RKO (cell line): ENCODE measurements at regions not wholly inside any gene's neighbourhood (a gene's known extent, or its start where the extent isn't known, plus 50 kb on each side); places are given as distances from the start of the nearest gene placed in this dataset.

Experiments used
- DNase-seq: peaks from one replicate; pipeline ENCODE4 v3.0.0-alpha.2; 2016; ENCODE audit warnings: low spot score

GRCh38 chr3:181066143-181067087 lies 76.9 kb upstream of the DNAJC19 start:
- no peak for DNase-seq

GRCh38 chr3:181056136-181056732 lies 66.7 kb upstream of the DNAJC19 start:
- DNase-seq, result no peak

DNA sequence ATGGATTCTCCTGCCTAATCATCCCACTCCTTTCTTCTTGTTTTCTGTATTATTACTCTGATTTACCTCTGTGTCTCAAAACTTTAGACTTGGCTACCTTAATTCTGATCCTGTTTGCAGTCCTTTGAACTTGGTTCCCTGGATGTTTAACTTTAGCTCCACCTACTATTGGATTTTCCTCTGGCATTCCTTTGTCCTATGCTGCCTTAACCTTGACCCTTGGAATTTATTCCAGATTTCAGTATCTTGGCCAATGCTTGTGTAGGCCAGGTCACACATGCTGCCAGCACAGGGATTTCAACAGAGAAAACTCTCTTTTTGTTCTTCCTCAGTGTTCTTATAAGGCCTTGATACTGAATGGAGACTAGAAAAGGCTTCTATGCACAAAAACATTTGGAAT lies 65.0 kb upstream of the DNAJC19 start:
- DNase-seq, result no peak

- no peak for DNase-seq
Observed at GRCh38 chr3:181052256-181052655, 62.7 kb upstream of the DNAJC19 start.

- DNase-seq, result no peak
Observed at GRCh38 chr3:181050738-181051137, 61.2 kb upstream of the DNAJC19 start.

DNA sequence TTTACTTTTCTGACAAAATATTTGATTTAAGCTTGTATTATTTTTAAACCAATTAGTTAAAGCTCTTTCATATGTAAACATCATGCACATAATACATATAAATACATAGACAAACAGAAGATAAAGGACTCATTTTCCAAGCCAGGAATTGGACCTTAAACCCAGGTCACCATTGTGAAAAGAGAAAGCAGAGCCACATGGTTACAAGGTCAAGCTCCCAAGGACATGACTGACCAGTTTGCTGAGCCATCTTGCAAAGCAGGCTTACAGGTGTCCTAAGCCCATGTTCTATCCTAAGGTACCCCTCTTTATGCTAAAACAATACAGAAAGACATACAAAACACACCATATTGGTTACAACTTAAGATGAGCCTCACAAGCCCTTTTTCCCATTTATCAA lies 50.5 kb upstream of the DNAJC19 start:
- no peak for DNase-seq
